BJ (cell line): ENCODE measurements at regions not wholly inside any gene's neighbourhood (a gene's known extent, or its start where the extent isn't known, plus 50 kb on each side); places are given as distances from the start of the nearest gene placed in this dataset.

Source experiments
- CTCF ChIA-PET: fragments of 350-600 bp; formaldehyde crosslinking; extraction: SDS; loops from one replicate; lab custom pipeline; 2021; ENCODE audit warnings: antibody characterized with exemption, inconsistent platforms; lab: Yijun Ruan, JAX
- POLR2A ChIA-PET: fragments of 300-600 bp; sonication (Branson Sonifier 250); formaldehyde crosslinking; extraction: SDS; loops from one replicate; lab custom pipeline; 2021; ENCODE audit warnings: antibody characterized with exemption; lab: Charles Lee
- DNase-seq: peaks from one replicate; pipeline ENCODE4 v3.0.0-alpha.2; 2011; ENCODE audit warnings: low read depth
- H3K27me3 ChIP-seq: 2 replicates; pipeline ENCODE4 v1.6.0; 2011; ENCODE audit warnings: low read length; ENCODE audit not compliant: control insufficient read depth, insufficient read depth
- H3K36me3 ChIP-seq: 2 replicates; pipeline ENCODE4 v1.5.1; 2011; ENCODE audit warnings: low read length; ENCODE audit not compliant: control insufficient read depth, insufficient read depth
- H3K4me3 ChIP-seq: 2 replicates; pipeline ENCODE4 v1.5.1; 2011; ENCODE audit warnings: low read depth, mild to moderate bottlenecking, control low read depth, low read length
- TF ChIP-seq, protein P1 (sequence below): IDR thresholded peaks from 2 replicates; pipeline ENCODE4 v1.5.1; 2011; ENCODE audit warnings: low read depth, mild to moderate bottlenecking, control low read depth, inconsistent platforms, low read length, moderate library complexity; ENCODE audit not compliant: insufficient read depth

DNA sequence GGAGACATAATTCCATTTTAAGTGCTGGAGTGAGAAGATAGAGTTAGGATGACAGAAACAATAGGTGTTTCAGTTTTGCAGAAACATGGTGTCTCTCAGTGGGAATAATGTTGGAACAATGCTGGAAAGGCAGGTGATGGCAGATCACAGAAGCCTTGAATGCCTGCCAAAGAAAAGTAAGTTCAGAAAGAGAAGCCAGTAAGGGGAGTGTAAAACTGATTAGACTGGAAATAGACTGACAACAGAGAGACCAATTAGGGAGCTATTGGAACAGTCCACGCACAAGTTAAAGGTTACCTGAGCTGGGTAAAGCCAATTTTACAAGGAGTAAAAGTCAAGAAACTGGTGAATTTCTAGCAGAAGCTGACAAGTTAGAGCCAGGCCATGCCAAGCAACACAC lies 142.9 kb downstream of the TFAP2A start:
- no peak for DNase-seq
- Histone ChIP-seq H3K27me3 (no peaks in the 10 kb centered on the region), H3K36me3 (no peaks in the 10 kb centered on the region), H3K4me3 (no peak overlapping the region)
- POLR2A ChIA-PET, result no interaction called here
- TF ChIP-seq, protein P1, sequence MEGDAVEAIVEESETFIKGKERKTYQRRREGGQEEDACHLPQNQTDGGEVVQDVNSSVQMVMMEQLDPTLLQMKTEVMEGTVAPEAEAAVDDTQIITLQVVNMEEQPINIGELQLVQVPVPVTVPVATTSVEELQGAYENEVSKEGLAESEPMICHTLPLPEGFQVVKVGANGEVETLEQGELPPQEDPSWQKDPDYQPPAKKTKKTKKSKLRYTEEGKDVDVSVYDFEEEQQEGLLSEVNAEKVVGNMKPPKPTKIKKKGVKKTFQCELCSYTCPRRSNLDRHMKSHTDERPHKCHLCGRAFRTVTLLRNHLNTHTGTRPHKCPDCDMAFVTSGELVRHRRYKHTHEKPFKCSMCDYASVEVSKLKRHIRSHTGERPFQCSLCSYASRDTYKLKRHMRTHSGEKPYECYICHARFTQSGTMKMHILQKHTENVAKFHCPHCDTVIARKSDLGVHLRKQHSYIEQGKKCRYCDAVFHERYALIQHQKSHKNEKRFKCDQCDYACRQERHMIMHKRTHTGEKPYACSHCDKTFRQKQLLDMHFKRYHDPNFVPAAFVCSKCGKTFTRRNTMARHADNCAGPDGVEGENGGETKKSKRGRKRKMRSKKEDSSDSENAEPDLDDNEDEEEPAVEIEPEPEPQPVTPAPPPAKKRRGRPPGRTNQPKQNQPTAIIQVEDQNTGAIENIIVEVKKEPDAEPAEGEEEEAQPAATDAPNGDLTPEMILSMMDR, result no peak
- CTCF ChIA-PET, result interaction anchor here (2.6 kb wide), 1 partner anchor 16 kb away, joined by 5 read pairs; no protein-coding TSS in a partner anchor

DNA sequence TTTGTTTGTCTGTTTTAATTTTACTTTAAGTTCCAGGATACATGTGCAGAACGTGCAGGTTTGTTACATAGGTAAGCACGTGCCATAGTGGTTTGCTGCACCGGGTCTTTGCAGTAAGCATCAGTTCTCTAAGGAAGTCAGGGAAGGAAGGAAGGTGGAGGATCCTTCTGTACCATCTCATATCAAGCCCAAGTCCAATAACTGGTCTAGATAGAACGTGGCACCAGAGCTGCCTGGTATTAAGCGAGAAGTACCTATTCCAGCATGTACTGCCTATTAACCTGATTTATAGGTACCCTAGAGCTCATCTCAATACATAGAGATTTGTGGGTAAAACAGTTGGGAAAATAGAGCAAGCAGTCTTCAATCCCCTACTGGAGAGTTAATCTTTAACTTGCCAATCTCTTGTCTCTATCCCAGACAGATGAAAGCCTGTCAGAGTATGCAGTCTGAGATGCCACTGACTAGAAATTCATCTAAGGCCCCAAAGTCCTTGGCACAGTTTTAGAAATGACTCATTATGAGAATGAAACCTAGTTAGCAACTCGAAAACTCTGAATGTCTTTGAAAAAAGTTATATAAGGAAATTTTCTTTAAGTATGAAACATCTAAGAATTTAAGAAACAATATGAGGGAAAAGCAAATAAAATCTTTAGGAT lies 144.9 kb downstream of the TFAP2A start:
- TF ChIP-seq, protein P1, result no peak
- ChIA-PET POLR2A (no interaction called here), CTCF (interaction anchor here (0.6 to 1.0 kb wide), 2 partner anchors 8 to 14 kb away, joined by 3 read pairs; no protein-coding TSS in a partner anchor)
- no peak for DNase-seq
- H3K36me3 ChIP-seq, result no peaks in the 10 kb centered on the region
- H3K4me3 ChIP-seq, result no peak overlapping the region
- no peaks in the 10 kb centered on the region for H3K27me3 ChIP-seq

DNA sequence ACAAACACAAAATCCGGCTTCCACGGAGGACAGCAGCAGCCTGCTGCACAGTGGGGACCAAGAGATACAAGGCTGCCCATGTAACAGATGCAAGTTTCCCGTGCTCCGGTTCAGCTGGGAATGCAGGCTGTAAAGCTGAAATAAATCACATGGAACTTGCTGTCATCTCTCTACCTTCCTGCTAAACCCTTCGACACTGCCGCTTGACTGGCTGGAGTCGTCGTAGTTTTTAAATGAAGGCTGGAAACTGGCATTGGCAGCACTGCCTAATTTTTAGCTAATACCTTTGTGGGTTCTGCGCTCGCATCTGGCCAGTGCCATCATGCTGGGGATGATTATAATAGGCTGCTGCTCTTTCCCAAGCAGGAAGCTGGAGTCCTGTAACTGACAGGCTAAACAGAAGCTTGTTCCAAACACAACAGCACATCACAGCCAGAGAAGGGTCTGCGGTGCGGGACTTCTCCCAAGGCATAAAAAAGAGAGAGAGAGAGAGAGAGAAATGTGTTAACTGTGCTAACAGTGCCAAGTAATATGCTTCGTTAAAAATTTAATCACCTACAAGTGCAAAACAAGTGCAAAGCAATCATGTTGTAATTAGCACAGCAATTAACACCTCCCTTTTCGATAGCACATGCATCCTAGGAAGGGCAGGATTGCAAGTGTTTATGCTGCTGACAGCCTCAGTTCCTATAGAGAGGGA lies 146.1 kb downstream of the TFAP2A start:
- CTCF ChIA-PET, result interaction anchor here (0.6 to 1.1 kb wide), 2 partner anchors 141 to 238 kb away, joined by 3 read pairs; no protein-coding TSS in a partner anchor
- Histone ChIP-seq H3K27me3 (no peaks in the 10 kb centered on the region), H3K4me3 (no peak overlapping the region), H3K36me3 (no peaks in the 10 kb centered on the region)
- TF ChIP-seq, protein P1, result no peak
- DNase-seq, result no peak
- POLR2A ChIA-PET, result interaction anchor here (0.6 kb wide), 1 partner anchor 24 kb away, joined by 6 read pairs; no protein-coding TSS in a partner anchor

DNA sequence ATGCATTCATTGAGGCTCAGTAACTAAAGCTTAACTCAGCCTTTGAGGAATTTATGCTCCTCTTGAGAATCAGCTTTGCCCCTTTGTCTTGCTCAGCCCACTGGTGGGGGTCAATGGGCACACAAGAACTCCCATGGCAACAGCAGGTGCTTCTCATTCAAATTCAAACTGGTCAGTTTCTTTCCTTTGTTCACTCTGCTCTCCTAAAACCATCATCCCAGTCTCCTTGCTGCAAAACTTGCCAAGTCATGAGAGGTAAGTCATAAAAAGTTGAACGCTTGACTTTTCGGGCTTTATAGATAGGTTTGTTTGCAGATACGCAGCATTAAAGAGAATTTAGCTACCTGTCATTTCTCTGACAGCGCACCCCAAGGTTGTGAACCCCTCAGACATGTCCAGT lies 146.8 kb downstream of the TFAP2A start:
- Histone ChIP-seq H3K4me3 (no peak overlapping the region), H3K27me3 (no peaks in the 10 kb centered on the region), H3K36me3 (no peaks in the 10 kb centered on the region)
- POLR2A ChIA-PET, result interaction anchor here (0.6 kb wide), 1 partner anchor 25 kb away, joined by 6 read pairs; no protein-coding TSS in a partner anchor
- CTCF ChIA-PET, result interaction anchor here (0.6 to 1.1 kb wide), 2 partner anchors 142 to 238 kb away, joined by 3 read pairs; no protein-coding TSS in a partner anchor
- TF ChIP-seq, protein P1, result no peak
- DNase-seq, result no peak

DNA sequence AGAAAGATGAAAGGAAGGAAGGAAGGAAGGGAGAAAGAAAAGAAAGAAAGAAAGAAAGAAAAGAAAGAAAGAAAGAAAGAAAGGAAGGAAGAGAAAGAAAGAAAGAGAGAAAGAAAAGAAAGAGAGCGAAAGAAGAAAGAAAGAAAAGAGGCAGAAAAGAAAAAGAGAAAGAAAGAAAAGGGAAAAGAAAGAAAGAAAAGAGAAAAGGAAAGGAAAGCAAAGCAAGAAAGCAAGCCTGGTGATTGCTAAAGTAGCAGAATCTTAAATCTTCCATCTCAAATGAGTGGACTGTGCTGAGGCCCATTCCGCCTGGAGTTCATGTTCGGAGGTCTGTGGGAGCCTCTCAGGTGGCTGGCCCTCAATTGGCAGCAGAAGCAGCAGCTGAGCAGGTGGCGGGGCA lies 148.4 kb downstream of the TFAP2A start:
- POLR2A ChIA-PET, result no interaction called here
- CTCF ChIA-PET, result interaction anchor here (0.6 kb wide), 1 partner anchor 19 kb away, joined by 3 read pairs; no protein-coding TSS in a partner anchor
- Histone ChIP-seq H3K4me3 (no peak overlapping the region), H3K27me3 (no peaks in the 10 kb centered on the region), H3K36me3 (no peaks in the 10 kb centered on the region)
- no peak for DNase-seq
- TF ChIP-seq, protein P1, result no peak
